Dermis microvascular lymphatic vessel endothelial cell (primary cell): ENCODE measurements at regions not wholly inside any gene's neighbourhood (a gene's known extent, or its start where the extent isn't known, plus 50 kb on each side); places are given as distances from the start of the nearest gene placed in this dataset.

Experiments
- DNase-seq, 2 donors: peaks; one replicate each; pipeline versions ENCODE4 v3.0.0 to v3.0.0-alpha.2; 2010; ENCODE audit warnings: low read depth in 2 of 2

GRCh38 chr1:98045211-98045766 is 124.5 kb upstream of the DPYD start:
- DNase-seq: peak in 1 of 2 donors; percentile 65

DNA sequence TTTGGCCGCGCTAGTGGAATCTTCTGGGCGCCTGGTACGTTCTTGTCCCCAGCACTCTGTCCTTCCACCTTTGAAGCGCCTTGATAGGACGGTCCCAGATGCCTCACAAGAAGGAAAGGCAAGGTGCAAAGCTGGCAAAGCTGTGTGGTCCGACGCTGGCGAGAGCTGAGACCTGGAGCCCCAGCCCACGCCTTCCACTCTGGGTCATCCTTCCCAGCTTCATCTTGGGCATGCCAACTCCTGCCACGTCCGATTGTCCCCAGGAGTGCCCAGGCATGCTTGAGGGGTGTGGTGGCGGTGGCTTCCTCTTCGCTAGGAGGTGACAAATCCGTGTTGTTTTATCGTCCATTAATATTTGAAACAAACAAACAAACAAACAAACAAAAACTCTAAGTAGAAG is 123.9 kb upstream of the DPYD start:
- DNase-seq: no peak

DNA sequence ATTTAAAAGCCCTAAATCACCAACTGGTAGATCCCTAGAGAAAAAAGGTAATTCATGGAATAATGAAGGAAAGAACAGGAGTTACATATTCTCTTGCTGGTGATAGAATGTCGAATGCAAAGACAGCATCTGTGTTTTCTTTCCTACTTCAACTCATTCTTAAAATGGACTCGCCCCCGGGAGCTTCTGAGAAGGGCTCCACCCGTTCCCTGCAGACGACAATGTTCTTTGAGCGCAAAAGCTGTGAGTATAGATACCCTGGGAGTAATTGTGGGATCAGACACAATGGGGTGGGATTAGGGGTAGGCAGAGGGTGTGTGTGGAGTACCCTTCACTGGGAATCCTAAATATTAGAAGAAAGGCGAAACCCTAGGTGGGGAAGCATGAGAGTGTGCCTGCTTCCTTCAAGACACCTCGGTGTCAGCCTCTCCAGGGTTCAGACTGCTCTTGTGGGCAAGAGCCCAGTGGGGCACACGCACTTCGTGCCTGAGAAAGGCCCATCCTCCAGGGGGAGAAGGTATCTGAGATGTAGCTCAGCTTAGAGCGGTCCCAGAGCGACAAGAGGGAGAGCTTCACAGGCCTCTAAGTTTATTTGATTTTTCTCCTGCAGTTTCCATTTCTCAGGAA is 123.3 kb upstream of the DPYD start:
- DNase-seq: no peak

GRCh38 chr1:98035602-98036002 is 114.8 kb upstream of the DPYD start:
- no peak for DNase-seq

GRCh38 chr1:98034505-98034904 is 113.7 kb upstream of the DPYD start:
- DNase-seq: no peak

DNA sequence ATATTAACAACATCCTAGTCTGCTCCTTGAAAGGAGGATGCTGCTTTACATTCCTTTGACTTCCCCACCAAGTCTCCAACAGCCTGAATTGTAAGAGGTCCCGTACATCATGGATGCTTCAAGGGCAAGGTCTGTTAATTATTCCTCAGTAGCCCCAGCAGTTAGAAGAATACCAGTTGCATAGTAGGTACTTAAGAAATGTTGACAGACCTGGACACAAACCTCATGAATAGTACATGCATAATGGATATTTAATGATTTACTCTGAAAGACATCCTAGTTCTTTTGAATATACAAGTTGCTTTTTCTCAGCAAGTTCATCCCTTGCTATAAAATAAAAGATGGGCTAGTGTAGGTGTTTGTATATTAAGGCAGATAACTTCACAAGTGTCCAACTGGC is 112.1 kb upstream of the DPYD start:
- no peak for DNase-seq

DNA sequence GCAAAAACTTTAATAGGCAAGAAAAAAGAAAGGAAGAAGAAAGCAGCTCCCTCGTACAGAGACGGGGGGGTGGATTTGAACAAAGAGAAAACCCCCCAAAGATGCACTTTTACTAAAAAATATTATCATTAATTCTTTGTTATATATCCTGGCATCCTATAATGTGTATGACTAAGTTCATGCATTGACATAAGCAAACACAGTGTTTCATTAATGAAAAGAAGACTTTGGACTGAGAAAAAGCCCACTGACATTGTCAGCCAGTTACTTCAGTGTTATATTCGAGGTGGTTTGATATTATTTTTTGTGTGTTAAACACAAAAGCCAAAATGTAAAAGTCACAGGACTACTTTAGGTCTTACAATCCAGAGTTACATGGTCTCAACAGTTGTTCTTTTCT is 110.1 kb upstream of the DPYD start:
- no peak for DNase-seq

DNA sequence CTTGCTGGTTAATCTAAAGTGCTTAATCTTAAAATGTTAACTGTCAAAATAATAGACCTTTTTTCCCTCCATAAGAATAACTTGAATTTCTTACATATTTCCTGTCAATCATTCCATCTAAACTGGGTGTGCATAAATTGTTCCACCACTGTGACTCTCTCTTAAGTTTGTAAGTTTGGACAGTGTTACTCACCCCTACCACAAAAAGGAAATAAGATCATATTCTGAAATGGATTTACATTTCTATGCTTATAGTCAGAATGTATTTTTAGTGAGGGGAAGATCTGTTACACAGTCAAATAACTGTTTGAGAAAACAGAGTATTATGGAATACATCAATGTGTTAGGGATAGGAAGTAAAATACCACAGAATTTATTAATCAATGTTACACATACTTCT is 109.6 kb upstream of the DPYD start:
- DNase-seq: peak in 1 of 2 donors; percentile 49

DNA sequence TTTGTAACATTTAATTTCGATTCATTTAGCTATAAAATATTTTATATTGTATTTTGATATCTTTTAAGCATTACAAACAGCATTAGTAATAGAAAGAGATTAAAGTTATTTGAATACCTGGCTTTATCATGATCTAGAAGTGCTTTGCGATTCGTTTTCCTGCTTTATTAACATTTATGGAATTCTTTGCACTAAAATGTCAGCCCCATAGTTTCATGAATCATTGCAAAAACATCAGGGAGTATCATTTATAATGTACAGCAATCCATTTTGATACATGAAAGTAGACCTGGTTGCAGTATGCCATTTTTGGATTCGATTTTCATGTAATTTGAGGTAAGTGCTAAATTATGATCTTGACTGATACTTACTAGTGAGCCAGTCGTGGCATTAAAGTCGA is 108.0 kb upstream of the DPYD start:
- DNase-seq: no peak

DNA sequence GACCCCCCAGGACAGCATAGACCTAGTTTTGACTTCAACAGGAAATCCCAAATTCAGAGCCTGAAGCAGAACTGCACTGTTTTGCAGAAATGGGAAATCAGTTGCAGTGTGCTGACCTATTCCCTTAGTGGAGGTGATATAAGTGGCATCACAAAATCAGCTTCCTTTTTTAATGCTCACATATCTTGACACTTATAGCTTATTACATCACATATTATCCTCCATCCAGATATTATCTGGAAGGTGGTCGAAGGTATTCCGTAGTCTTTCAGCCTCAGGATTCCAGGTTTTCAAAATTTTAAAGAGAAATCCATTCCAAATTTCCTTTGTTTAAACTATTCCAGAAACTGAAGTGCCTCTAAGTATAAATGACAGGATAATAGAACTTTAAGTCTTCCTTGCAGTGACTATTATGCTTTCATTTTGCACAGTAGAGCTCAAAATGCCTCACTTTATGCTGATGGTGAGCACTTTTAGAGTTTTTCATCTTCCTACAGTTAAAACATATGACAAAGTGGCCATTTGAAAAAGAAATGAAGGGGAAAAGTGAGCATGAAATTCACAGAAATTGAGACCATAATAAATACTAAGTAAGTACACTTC is 106.4 kb upstream of the DPYD start:
- DNase-seq: no peak

DNA sequence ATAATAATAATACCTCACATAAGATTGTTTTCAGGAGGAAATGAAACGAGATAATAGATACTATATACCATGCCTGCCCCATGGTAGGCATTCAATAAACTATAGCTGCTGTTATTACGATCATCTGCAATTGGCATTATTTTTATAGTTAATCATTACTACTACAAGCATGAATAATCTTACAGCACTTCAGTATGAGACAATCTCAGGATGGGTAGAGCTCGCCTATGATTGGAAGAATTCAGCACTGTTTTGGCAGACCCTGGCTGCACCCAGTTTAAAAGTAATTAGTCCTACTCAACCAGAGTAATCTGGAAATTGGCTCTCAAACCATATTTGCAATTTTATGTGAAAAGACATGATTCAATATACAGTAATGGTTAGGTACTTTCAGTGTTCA is 105.0 kb upstream of the DPYD start:
- DNase-seq: no peak

DNA sequence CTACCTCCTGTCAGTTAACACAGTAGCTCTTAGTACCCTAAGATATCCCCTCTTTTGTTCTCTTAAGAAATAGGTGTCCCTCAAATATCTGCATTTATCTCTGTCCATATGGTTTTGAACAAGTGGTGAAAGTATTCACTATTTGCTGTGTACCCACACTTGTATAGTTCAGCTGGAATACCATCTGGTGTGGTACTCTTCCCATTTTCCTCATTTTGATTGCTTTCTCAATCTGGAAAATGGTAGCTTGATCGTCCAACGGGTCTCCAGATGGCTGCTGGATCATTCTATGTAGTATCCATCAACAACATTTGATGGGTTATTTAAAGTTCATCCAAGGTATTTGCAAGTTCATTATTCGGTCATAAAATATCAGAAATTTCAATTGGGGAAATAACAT is 100.3 kb upstream of the DPYD start:
- no peak for DNase-seq

GRCh38 chr1:98019747-98020146 is 98.9 kb upstream of the DPYD start:
- no peak for DNase-seq

- DNase-seq: no peak
These were observed 97.2 kb upstream of the DPYD start for GRCh38 chr1:98018074-98018473.

DNA sequence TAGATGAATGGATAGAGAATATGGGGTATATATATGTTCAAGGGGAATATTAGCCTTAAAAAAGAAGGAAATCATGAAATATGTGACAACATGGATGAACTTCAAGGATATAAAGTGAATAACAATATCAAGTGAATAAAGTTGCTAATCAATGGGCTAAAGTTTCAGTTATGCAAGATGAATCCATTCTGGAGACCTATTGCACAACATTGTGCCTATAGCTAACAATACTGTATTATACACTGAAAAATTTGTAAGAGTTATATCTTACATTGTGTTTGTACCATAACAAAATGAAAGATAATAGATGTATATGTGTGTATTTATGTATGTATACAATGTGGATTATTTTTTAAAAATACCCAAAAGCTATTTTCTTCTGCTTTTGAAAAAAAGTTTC is 96.3 kb upstream of the DPYD start:
- no peak for DNase-seq

- DNase-seq: no peak
These were observed 87.5 kb upstream of the DPYD start for GRCh38 chr1:98008373-98008772.

GRCh38 chr1:98005326-98006010 is 84.6 kb upstream of the DPYD start:
- DNase-seq: no peak

GRCh38 chr1:98003442-98003841 is 82.6 kb upstream of the DPYD start:
- DNase-seq: no peak

GRCh38 chr1:98002288-98002687 is 81.5 kb upstream of the DPYD start:
- DNase-seq: no peak

- DNase-seq: no peak
These were observed 80.9 kb upstream of the DPYD start for GRCh38 chr1:98001764-98002163.

DNA sequence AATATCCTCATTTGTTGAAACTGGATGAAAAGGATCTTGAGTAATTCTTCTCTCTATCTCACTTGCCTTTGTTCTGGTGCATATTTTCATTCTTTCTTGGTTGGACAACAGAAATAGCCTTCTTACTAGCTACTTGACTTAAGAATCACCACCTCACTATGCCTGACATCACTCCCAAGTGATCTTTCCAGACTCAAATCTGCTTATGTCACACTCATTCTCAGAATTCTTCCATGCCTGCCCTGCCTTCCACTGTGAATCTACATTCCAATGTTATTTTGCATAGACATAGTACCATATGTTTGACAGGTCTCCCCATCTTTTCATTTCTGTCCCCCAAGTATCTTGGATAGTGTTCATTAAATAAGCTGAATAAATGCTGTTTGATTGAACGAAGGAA is 78.5 kb upstream of the DPYD start:
- DNase-seq: no peak

DNA sequence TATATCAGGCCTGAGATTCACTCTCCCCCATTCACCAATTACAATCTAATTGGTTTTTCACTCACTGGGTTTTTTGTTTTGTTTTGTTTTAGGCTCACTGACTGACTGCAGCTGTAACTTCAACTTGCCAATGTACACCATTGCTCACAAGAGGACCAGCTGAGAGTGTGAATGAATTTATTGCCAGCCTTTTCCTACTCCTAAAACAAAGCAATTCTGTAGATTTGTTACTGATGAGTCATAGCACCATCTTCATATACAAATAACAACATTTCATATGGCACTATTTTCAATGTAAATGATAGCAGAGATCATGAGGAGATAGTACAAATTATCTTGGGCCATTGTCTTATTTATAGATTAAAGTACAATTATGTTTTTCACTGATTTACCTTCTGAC is 76.0 kb upstream of the DPYD start:
- peak in 1 of 2 donors; percentile 59 for DNase-seq

GRCh38 chr1:97989094-97989680 is 68.4 kb upstream of the DPYD start:
- no peak for DNase-seq
